CD14-positive monocyte (primary cell): ENCODE measurements at regions not wholly inside any gene's neighbourhood (a gene's known extent, or its start where the extent isn't known, plus 50 kb on each side); places are given as distances from the start of the nearest gene placed in this dataset.

Experiments
- DNase-seq, 3 donors: peaks; one replicate each; pipeline ENCODE4 v3.0.0-alpha.2; 2011 to 2022
- H2AFZ ChIP-seq: 2 replicates; pipeline ENCODE4 v1.6.0; 2012; ENCODE audit warnings: mild to moderate bottlenecking, low read depth, low read length, inconsistent platforms; ENCODE audit not compliant: insufficient read depth, poor library complexity, severe bottlenecking
- H3K27ac ChIP-seq, 2 donors: 1 replicate in 1 of 2; 2 replicates in 1 of 2; pipeline ENCODE4 v1.5.1; 2012 to 2013; ENCODE audit warnings: low read length in 2 of 2, control low read depth in 1 of 2, inconsistent platforms in 1 of 2, low read depth in 1 of 2, mild to moderate bottlenecking in 1 of 2
- H3K27me3 ChIP-seq, 2 donors: one replicate each; pipeline versions ENCODE4 v1.6.0 to v1.6.1; 2011 to 2013; ENCODE audit warnings: low read length in 2 of 2; ENCODE audit not compliant: control insufficient read depth in 2 of 2, insufficient read depth in 2 of 2
- H3K36me3 ChIP-seq, 2 donors: replicated peaks in 1 of 2; 1 replicate in 1 of 2; 2 replicates in 1 of 2; pipeline versions ENCODE4 v1.5.1 to v1.6.1; 2012 to 2013; ENCODE audit warnings: low read length in 2 of 2, control low read depth in 1 of 2, inconsistent platforms in 1 of 2, mild to moderate bottlenecking in 1 of 2; ENCODE audit not compliant: insufficient read depth in 2 of 2, control insufficient read depth in 1 of 2
- H3K4me1 ChIP-seq, 2 donors: 1 replicate in 1 of 2; 2 replicates in 1 of 2; pipeline versions ENCODE4 v1.5.1 to v1.6.1; 2012 to 2013; ENCODE audit warnings: low read length in 2 of 2, control low read depth in 1 of 2, inconsistent platforms in 1 of 2, mild to moderate bottlenecking in 1 of 2, moderate library complexity in 1 of 2; ENCODE audit not compliant: insufficient read depth in 2 of 2, control insufficient read depth in 1 of 2
- H3K4me2 ChIP-seq: replicated peaks from 2 replicates; pipeline ENCODE3; 2012; ENCODE audit warnings: low read length, moderate library complexity, mild to moderate bottlenecking; ENCODE audit not compliant: poor library complexity, severe bottlenecking; ENCODE audit errors: extremely low read depth
- H3K4me3 ChIP-seq, 3 experiments: fragments of 200-600 bp in 1 of 3; sonication (generic) in 1 of 3; replicated peaks in 1 of 3; 1 replicate in 2 of 3; 2 replicates in 1 of 3; pipeline ENCODE4 v1.5.1; 2011 to 2013; ENCODE audit warnings: low read length in 3 of 3, mild to moderate bottlenecking in 3 of 3, control low read depth in 2 of 3, low read depth in 2 of 3, inconsistent platforms in 1 of 3, moderate library complexity in 1 of 3
- H3K79me2 ChIP-seq: 2 replicates; pipeline ENCODE4 v1.6.0; 2012; ENCODE audit warnings: mild to moderate bottlenecking, control low read depth, inconsistent platforms, low read length, moderate library complexity; ENCODE audit not compliant: insufficient read depth
- H3K9ac ChIP-seq: 2 replicates; pipeline ENCODE4 v1.6.0; 2017; ENCODE audit warnings: low read length, mild to moderate bottlenecking; ENCODE audit not compliant: insufficient read depth, poor library complexity, severe bottlenecking
- H3K9me3 ChIP-seq, 2 donors: replicated peaks in 1 of 2; 1 replicate in 1 of 2; 2 replicates in 1 of 2; pipeline versions ENCODE4 v1.5.1 to v1.6.1; 2012 to 2013; ENCODE audit warnings: low read length in 2 of 2, control low read depth in 1 of 2; ENCODE audit not compliant: control insufficient read depth in 1 of 2, insufficient read depth in 1 of 2
- H4K20me1 ChIP-seq: 2 replicates; pipeline ENCODE4 v1.6.0; 2012; ENCODE audit warnings: mild to moderate bottlenecking, low read length, control low read depth, moderate library complexity; ENCODE audit not compliant: insufficient read depth
- H3K27ac Mint-ChIP-seq, 7 donors: one replicate each; pipeline ENCODE4 v1.8.0; 2020; ENCODE audit warnings: mild to moderate bottlenecking in 7 of 7, mixed read lengths in 7 of 7, moderate library complexity in 6 of 7, inconsistent platforms in 2 of 7
- H3K27me3 Mint-ChIP-seq, 3 donors: one replicate each; pipeline ENCODE4 v1.8.0; 2021 to 2022; ENCODE audit warnings: low read depth in 3 of 3, mild to moderate bottlenecking in 3 of 3, mixed read lengths in 3 of 3, moderate library complexity in 3 of 3, inconsistent platforms in 1 of 3
- H3K36me3 Mint-ChIP-seq, 2 donors: one replicate each; pipeline ENCODE4 v1.8.0; 2020; ENCODE audit warnings: mixed read lengths in 2 of 2, inconsistent platforms in 1 of 2, mild to moderate bottlenecking in 1 of 2
- H3K4me1 Mint-ChIP-seq: one replicate; pipeline ENCODE4 v1.8.0; 2020; ENCODE audit warnings: mild to moderate bottlenecking, mixed read lengths
- H3K4me3 Mint-ChIP-seq, 2 donors: one replicate each; pipeline ENCODE4 v1.8.0; 2020; ENCODE audit warnings: mild to moderate bottlenecking in 2 of 2, mixed read lengths in 2 of 2, moderate library complexity in 1 of 2
- H3K9me3 Mint-ChIP-seq, 7 donors: one replicate each; pipeline ENCODE4 v1.8.0; 2020 to 2022; ENCODE audit warnings: mixed read lengths in 7 of 7, mild to moderate bottlenecking in 6 of 7, moderate library complexity in 6 of 7, inconsistent platforms in 2 of 7
- WGBS: methylation state at CpG from one replicate; pipeline ENCODE4 v1.1.5; 2013; ENCODE audit warnings: missing lambda C conversion rate; ENCODE audit not compliant: insufficient coverage; 5-methylcytosine and 5-hydroxymethylcytosine counted together
- intact Hi-C, 2 donors: fragments of 100-400 bp; cut with micrococcal nuclease; formaldehyde crosslinking; loops; one replicate each; pipeline versions ENCODE4 v1.15.0 to v1.15.1; 2023
- TF ChIP-seq, protein P1 (sequence below): fragments of 200-600 bp; IDR thresholded peaks from one replicate; pipeline ENCODE4 v1.8.0; 2022; ENCODE audit warnings: antibody characterized with exemption, mild to moderate bottlenecking

DNA sequence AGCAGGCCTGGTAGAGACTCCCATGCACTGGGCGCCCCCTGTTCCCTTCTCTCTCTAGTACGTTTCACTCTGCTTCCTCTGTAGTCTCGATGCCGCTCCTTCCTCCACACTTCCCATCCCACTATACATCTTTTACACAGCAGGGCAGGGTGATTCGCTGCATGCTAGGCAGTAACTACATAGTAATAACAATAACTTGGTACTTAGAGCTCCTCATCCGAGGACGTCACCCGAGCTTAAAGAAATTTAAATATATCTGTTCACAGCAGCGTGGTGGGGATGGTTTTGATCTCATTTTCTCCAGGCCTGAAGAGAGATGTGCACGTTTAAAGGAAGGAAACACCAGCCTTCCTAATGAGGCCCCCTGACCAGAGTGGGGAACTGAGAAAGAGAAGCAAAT is 276.9 kb downstream of the SKAP2 start:
- Histone ChIP-seq H4K20me1 (no peaks in the 10 kb centered on the region), H3K4me3 (no peak overlapping the region), H3K36me3 (no peaks in the 10 kb centered on the region), H3K9ac (no peak overlapping the region), H3K79me2 (no peaks in the 10 kb centered on the region), H3K27ac (no peak overlapping the region), H2AFZ (no peak overlapping the region), H3K4me2 (no peak overlapping the region), H3K4me1 (peaks cover 0 to 7% of the 10 kb centered on the region in 2 donors), H3K9me3 (no peaks in the 10 kb centered on the region), H3K27me3 (no peaks in the 10 kb centered on the region)
- Mint-ChIP-seq H3K4me3 (no peak overlapping the region), H3K4me1 (peaks cover 11% of the 10 kb centered on the region), H3K27ac (peak overlapping the region in 1 of 7 donors; percentile 43), H3K27me3 (peaks cover 0 to 3% (median 3%) of the 10 kb centered on the region in 3 donors), H3K36me3 (no peaks in the 10 kb centered on the region), H3K9me3 (no peaks in the 10 kb centered on the region)
- intact Hi-C loops = no loop called here
- TF ChIP-seq, protein P1, sequence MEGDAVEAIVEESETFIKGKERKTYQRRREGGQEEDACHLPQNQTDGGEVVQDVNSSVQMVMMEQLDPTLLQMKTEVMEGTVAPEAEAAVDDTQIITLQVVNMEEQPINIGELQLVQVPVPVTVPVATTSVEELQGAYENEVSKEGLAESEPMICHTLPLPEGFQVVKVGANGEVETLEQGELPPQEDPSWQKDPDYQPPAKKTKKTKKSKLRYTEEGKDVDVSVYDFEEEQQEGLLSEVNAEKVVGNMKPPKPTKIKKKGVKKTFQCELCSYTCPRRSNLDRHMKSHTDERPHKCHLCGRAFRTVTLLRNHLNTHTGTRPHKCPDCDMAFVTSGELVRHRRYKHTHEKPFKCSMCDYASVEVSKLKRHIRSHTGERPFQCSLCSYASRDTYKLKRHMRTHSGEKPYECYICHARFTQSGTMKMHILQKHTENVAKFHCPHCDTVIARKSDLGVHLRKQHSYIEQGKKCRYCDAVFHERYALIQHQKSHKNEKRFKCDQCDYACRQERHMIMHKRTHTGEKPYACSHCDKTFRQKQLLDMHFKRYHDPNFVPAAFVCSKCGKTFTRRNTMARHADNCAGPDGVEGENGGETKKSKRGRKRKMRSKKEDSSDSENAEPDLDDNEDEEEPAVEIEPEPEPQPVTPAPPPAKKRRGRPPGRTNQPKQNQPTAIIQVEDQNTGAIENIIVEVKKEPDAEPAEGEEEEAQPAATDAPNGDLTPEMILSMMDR = no peak
- DNase-seq = no peak
- whole genome bisulfite sequencing = 0% methylated on average over 1 of the region's 10 CpGs

DNA sequence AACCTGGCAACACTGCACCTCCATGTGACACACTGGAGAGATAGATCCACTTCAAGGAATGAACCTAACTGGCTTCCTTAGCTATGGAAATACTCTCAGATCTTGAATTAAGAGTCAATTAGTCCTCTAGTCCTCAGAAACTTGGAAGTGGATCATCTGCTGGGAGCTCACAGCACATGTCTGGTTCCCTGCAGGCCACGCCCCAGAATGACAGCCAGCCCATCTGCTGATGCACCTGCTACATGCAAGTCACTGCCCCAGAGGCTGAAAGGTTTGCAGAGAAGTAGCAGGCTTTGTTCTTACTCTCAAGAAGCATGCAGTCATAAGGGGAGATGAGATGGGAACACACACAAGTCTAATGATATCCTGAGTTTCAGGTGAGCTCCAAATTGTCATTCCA is 275.9 kb downstream of the SKAP2 start:
- H3K27ac ChIP-seq = no peak overlapping the region
- WGBS = 100% methylated on average over 1 of the region's 1 CpG
- no peak overlapping the region for H2AFZ ChIP-seq
- no peaks in the 10 kb centered on the region for H3K36me3 ChIP-seq
- no peak overlapping the region for H3K4me2 ChIP-seq
- no peaks in the 10 kb centered on the region for H4K20me1 ChIP-seq
- intact Hi-C loops = no loop called here
- H3K9me3 ChIP-seq = no peaks in the 10 kb centered on the region
- no peak overlapping the region for H3K4me3 ChIP-seq
- Mint-ChIP-seq H3K4me3 (no peak overlapping the region), H3K27ac (peak overlapping the region in 1 of 7 donors; percentile 51), H3K27me3 (peaks cover 0 to 3% (median 3%) of the 10 kb centered on the region in 3 donors), H3K9me3 (no peaks in the 10 kb centered on the region), H3K4me1 (peaks cover 11% of the 10 kb centered on the region), H3K36me3 (no peaks in the 10 kb centered on the region)
- peaks cover 0 to 7% of the 10 kb centered on the region in 2 donors for H3K4me1 ChIP-seq
- no peaks in the 10 kb centered on the region for H3K79me2 ChIP-seq
- DNase-seq = no peak
- TF ChIP-seq, protein P1 = no peak
- H3K9ac ChIP-seq = no peak overlapping the region
- H3K27me3 ChIP-seq = no peaks in the 10 kb centered on the region
